Transverse colon (tissue), 4 donors: ENCODE measurements at regions not wholly inside any gene's neighbourhood (a gene's known extent, or its start where the extent isn't known, plus 50 kb on each side); places are given as distances from the start of the nearest gene placed in this dataset.
A peak's percentile ranks its signal among the peaks of the same experiment; 100 is the strongest.

Experiments used
- DNase-seq: peaks from one replicate; pipeline ENCODE4 v3.0.0-alpha.2; 2019
- H3K27ac ChIP-seq, 4 donors: fragments of 200-600 bp; sonication (generic); 2 replicates each; pipeline ENCODE4 v1.5.1; 2016 to 2018; ENCODE audit warnings: inconsistent platforms in 4 of 4
- H3K27me3 ChIP-seq: fragments of 200-600 bp; sonication (generic); 2 replicates; pipeline ENCODE4 v1.5.1; 2017; ENCODE audit warnings: inconsistent platforms
- H3K36me3 ChIP-seq, 4 donors: fragments of 200-600 bp; sonication (generic); 2 replicates each; pipeline ENCODE4 v1.5.1; 2017 to 2019; ENCODE audit warnings: inconsistent platforms in 4 of 4
- H3K4me1 ChIP-seq, 4 donors: fragments of 200-600 bp; sonication (generic); 2 replicates each; pipeline ENCODE4 v1.5.1; 2017 to 2020; ENCODE audit warnings: inconsistent platforms in 4 of 4
- H3K4me3 ChIP-seq, 4 donors: fragments of 200-600 bp; sonication (generic); 1 replicate in 1 of 4; 2 replicates in 3 of 4; pipeline versions ENCODE4 v1.5.1 to v1.6.1; 2017 to 2019; ENCODE audit warnings: inconsistent platforms in 4 of 4
- H3K9me3 ChIP-seq, 2 donors: fragments of 200-600 bp; sonication (generic); 2 replicates each; pipeline ENCODE4 v1.5.1; 2017 to 2019; ENCODE audit warnings: inconsistent platforms in 2 of 2
- EP300 ChIP-seq: sonication (generic); formaldehyde crosslinking; IDR thresholded peaks from one replicate; pipeline ENCODE4 v1.6.1; 2017; ENCODE audit warnings: antibody characterized with exemption, low read depth
- POLR2A ChIP-seq: fragments of 450-650 bp; IDR thresholded peaks from one replicate; pipeline ENCODE4 v1.6.1; 2016; ENCODE audit warnings: antibody characterized with exemption, mild to moderate bottlenecking, moderate library complexity
- POLR2AphosphoS5 ChIP-seq, 3 donors: sonication (generic); formaldehyde crosslinking; IDR thresholded peaks; one replicate each; pipeline ENCODE4 v1.6.1; 2016; ENCODE audit warnings: antibody characterized with exemption in 3 of 3
- WGBS, 2 donors: methylation state at CpG; one replicate each; pipeline ENCODE4 v1.1.5; 2018; ENCODE audit warnings: low coverage in 1 of 2; 5-methylcytosine and 5-hydroxymethylcytosine counted together
- in situ Hi-C, 4 donors: fragments of 200-750 bp; cut with MboI; loops; one replicate each; pipeline versions ENCODE4 v1.15.0 to v1.15.1; 2017; ENCODE audit warnings: low sequenced_read_pairs in 3 of 4, low pct_ligation_motif_present in 1 of 4, low pct_unique_long_range_greater_than_20kb in 1 of 4
- intact Hi-C: fragments of 100-400 bp; cut with DNase I; formaldehyde crosslinking; loops from one replicate; pipeline ENCODE4 v1.15.1; 2023; ENCODE audit warnings: low total_unique reads
- TF ChIP-seq, protein P1 (sequence below), 5 experiments: fragments of 200-600 bp in 3 of 5; fragments of 450-650 bp in 2 of 5; sonication (generic) in 3 of 5; IDR thresholded peaks; 1 replicate in 2 of 5; 2 replicates in 3 of 5; pipeline ENCODE4 v1.5.1; 2016 to 2017; ENCODE audit warnings: antibody characterized with exemption in 5 of 5, inconsistent platforms in 3 of 5, mild to moderate bottlenecking in 2 of 5, moderate library complexity in 1 of 5

DNA sequence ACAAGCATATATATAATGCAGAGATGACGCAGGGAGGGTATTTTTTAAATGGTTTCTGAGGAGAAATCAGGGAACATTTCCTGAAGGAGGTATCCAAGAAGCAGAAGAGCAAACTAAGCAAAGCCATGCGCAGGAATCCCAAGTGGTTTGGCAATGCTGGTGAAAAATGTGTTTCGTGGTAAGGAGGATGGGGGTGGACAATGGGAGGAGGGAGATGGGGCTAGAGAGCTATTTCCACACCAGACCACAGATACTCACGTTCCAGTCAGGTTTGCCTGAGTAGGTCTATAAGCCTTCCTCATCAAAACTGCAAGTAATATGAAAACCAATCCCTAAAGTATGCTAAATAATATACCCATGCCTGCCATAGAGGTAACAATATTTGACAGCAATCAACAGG, 223.7 kb upstream of the MKLN1 start:
- Histone ChIP-seq H3K27me3 (peaks cover 4% of the 10 kb centered on the region), H3K9me3 (no peaks in the 10 kb centered on the region), H3K4me3 (peak overlapping the region in 1 of 4 donors; percentile 69), H3K36me3 (no peaks in the 10 kb centered on the region), H3K27ac (peak overlapping the region; percentile 84 to 94 (median 93)), H3K4me1 (peaks cover under 1 to 63% (median 18%) of the 10 kb centered on the region in 4 donors)
- WGBS, 2 donors: 62 to 65% methylated on average over 3 to 4 of the region's 4 CpGs
- TF ChIP-seq EP300 (no peak), POLR2AphosphoS5 (IDR thresholded peaks at IDR 0.05) (no peak), POLR2A (no peak)
- TF ChIP-seq, protein P1, sequence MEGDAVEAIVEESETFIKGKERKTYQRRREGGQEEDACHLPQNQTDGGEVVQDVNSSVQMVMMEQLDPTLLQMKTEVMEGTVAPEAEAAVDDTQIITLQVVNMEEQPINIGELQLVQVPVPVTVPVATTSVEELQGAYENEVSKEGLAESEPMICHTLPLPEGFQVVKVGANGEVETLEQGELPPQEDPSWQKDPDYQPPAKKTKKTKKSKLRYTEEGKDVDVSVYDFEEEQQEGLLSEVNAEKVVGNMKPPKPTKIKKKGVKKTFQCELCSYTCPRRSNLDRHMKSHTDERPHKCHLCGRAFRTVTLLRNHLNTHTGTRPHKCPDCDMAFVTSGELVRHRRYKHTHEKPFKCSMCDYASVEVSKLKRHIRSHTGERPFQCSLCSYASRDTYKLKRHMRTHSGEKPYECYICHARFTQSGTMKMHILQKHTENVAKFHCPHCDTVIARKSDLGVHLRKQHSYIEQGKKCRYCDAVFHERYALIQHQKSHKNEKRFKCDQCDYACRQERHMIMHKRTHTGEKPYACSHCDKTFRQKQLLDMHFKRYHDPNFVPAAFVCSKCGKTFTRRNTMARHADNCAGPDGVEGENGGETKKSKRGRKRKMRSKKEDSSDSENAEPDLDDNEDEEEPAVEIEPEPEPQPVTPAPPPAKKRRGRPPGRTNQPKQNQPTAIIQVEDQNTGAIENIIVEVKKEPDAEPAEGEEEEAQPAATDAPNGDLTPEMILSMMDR (IDR thresholded peaks at IDR 0.05): no peak
- in situ Hi-C loops: loop anchor here in 2 of 4 donors (25.0 kb wide), 2 partner anchors 208 to 308 kb away; no protein-coding TSS in a partner anchor
- intact Hi-C loops: loop anchor here (10.0 kb wide), 1 partner anchor 1369 kb away; no protein-coding TSS in a partner anchor
- no peak for DNase-seq

DNA sequence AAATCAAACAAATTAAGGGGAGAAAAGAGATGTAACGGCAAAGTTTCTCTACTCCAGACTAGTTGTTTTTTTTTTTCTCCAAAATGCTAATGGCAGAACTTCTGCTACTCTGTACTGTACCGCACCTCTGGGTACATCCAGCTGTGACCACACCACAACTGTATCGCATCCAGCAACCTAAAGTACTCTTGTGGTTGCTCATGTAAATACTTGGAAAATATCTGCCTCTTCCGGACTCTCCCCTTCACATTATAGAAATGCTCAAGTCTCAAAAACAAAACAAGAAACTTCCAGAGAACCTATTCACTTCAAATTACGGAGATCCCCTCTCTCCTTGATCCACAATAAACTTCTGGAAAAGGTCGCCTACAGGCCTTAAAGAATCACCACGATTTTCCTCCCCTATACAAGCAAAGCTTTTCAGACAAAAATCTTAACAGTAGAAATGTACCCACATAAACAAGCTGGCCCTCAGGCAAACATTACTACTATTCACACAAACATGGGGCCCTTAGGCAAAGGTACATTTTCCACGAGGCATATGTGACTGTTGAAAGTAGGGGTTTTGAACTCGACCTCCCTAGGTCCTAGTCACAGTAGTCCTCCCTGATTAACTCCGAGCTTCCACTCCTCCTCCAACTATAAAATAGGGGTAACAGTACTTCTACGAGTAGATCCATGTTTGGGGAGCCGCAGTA, 222.9 kb upstream of the MKLN1 start:
- H3K27me3 ChIP-seq: peaks cover 10% of the 10 kb centered on the region
- peak overlapping the region; percentile 44 to 87 (median 72) for H3K4me3 ChIP-seq
- peaks cover 4 to 64% (median 21%) of the 10 kb centered on the region in 4 donors for H3K4me1 ChIP-seq
- no peak for TF ChIP-seq EP300
- TF ChIP-seq POLR2AphosphoS5 (IDR thresholded peaks at IDR 0.05): no peak
- TF ChIP-seq, protein P1 (IDR thresholded peaks at IDR 0.05): no peak
- no peak for TF ChIP-seq POLR2A
- intact Hi-C loops (loop anchor here (10.0 kb wide), 1 partner anchor 1370 kb away; no protein-coding TSS in a partner anchor), in situ Hi-C loops (loop anchor here in 2 of 4 donors (25.0 kb wide), 2 partner anchors 208 to 308 kb away; no protein-coding TSS in a partner anchor)
- peak overlapping the region; percentile 84 to 94 (median 93) for H3K27ac ChIP-seq
- H3K36me3 ChIP-seq: no peaks in the 10 kb centered on the region
- H3K9me3 ChIP-seq: no peaks in the 10 kb centered on the region
- 64 to 67% methylated on average over 9 to 12 of the region's 12 CpGs for WGBS, 2 donors
- DNase-seq: no peak

DNA sequence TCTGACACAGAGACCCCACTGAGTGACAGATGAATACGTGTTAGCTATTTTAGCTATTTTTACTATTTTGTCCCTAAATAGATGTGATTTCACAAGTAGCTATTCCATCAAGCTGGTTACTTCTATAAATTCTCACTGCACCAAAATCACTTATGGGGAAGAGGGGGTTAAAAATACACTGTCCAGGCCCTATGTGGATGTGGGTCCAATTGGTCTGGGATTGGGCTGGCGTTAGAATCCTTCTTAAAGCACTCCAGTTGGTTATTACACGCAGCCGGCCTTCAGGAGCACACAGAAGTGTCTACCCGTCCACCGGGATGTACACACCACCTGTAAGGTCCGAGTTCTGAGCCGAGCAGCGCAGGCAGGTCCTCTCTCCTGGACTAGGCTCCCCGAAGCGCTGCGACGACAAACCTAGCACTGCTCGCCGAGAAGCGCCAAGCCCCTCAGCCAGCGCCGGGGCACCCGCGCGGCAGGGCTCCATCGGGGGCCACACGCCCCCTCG, 222.3 kb upstream of the MKLN1 start:
- in situ Hi-C loops (loop anchor here in 2 of 4 donors (25.0 kb wide), 2 partner anchors 207 to 307 kb away; no protein-coding TSS in a partner anchor), intact Hi-C loops (loop anchor here (10.0 kb wide), 1 partner anchor 1371 kb away; no protein-coding TSS in a partner anchor)
- DNase-seq: no peak
- H3K4me1 ChIP-seq: peaks cover under 1 to 64% (median 26%) of the 10 kb centered on the region in 4 donors
- H3K27ac ChIP-seq: peak overlapping the region; percentile 84 to 94 (median 93)
- H3K27me3 ChIP-seq: peaks cover 10% of the 10 kb centered on the region
- no peaks in the 10 kb centered on the region for H3K9me3 ChIP-seq
- no peaks in the 10 kb centered on the region for H3K36me3 ChIP-seq
- peak overlapping the region; percentile 44 to 87 (median 72) for H3K4me3 ChIP-seq
- TF ChIP-seq POLR2AphosphoS5 (IDR thresholded peaks at IDR 0.05): no peak
- TF ChIP-seq POLR2A: no peak
- TF ChIP-seq EP300: no peak
- TF ChIP-seq, protein P1 (IDR thresholded peaks at IDR 0.05): no peak
- WGBS, 2 donors: 4 to 60% methylated on average over 1 to 15 of the region's 24 CpGs
